HG02759 (cell line): ENCODE measurements at regions not wholly inside any gene's neighbourhood (a gene's known extent, or its start where the extent isn't known, plus 50 kb on each side); places are given as distances from the start of the nearest gene placed in this dataset.

Experiments
- ATAC-seq: cut with Tn5 transposase; IDR thresholded peaks from one replicate; pipeline ENCODE4 v1.9.1; 2021; ENCODE audit warnings: mild to moderate bottlenecking, moderate library complexity; ENCODE audit not compliant: unreplicated experiment

DNA sequence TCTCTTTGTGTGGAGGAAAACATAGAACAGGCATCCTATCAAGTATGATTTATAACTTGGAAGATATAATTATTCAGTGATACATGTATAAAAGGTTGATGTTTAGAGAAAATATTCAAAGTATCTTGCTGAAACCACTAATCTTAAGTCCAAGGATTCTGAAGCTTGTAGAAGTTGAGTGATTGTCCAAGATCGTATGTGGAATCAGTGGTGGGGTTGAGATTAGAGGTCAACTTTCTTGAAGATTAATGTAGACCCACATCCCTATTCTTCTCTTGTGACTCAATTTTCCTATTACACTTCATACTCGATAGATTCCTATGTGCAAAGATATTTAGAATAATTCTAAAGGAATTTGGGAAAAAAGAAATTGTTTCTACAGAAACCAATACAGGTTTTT is 1565.9 kb upstream of the ACVR2A start:
- ATAC-seq: no peak

GRCh38 chr2:146271131-146271831 is 1573.5 kb upstream of the ACVR2A start:
- no peak for ATAC-seq

DNA sequence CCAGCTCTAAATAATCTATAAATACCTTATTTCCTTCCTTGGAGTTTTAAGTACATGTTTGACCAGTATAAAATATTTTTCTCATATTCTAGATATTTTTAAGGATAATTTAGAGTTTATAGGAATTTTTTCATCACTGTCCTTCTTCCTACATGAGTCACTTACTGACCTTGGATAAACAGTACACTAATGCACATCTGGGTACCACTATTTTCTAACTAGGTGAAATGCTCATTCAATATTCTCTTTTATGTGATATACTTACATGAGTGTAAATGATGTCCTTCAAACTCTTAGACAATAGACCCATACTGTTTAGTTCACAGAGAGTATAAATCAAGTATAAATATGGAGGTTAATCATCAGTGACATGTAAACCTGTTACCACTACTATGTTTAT is 1574.2 kb upstream of the ACVR2A start:
- no peak for ATAC-seq

- no peak for ATAC-seq
These were observed 1577.7 kb upstream of the ACVR2A start for GRCh38 chr2:146267093-146267492.

- ATAC-seq: no peak
These were observed 1579.2 kb upstream of the ACVR2A start for GRCh38 chr2:146265656-146266055.

DNA sequence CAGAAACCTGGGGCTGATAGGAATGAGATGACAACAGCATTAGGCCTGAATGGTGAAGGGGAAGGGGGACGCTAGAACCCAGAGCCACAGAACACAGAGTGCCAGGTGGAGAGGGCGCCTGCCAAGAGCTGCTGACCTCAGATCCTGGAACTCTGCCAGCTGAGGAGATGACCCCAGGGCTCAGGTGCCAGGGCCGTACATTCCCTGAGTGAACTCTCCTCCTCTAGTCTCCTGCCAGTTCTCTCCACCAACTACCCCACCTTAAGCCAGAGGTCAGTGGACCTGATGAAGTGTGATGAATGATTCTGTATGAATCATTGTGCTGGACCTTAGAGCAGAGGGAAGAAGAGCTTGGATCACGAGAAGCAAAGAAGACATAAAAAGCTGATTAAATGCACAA is 1582.2 kb upstream of the ACVR2A start:
- ATAC-seq: no peak

DNA sequence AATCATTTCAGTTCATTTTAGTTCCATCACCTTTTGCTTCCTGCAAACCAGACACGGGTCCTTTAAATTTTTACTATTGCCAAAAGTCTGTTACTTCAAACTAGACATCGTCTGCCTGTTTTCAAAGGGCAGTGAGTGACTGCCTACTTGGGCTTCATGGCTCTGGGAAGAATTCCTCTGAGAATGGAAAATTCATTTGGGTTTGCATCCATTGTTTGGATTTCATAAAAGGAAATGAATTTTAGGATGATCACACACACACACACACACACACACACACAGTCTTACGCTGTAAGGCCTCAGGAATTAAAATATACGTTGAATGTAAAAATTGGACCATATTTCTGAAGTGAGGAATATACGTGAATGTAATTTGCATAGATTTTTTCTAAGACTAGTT is 1584.3 kb upstream of the ACVR2A start:
- no peak for ATAC-seq

- ATAC-seq: no peak
These were observed 1585.0 kb upstream of the ACVR2A start for GRCh38 chr2:146259816-146260215.

GRCh38 chr2:146258071-146258470 is 1586.8 kb upstream of the ACVR2A start:
- ATAC-seq: no peak

- no peak for ATAC-seq
These were observed 1592.7 kb upstream of the ACVR2A start for GRCh38 chr2:146252119-146252518.

GRCh38 chr2:146251328-146251727 is 1593.5 kb upstream of the ACVR2A start:
- no peak for ATAC-seq

DNA sequence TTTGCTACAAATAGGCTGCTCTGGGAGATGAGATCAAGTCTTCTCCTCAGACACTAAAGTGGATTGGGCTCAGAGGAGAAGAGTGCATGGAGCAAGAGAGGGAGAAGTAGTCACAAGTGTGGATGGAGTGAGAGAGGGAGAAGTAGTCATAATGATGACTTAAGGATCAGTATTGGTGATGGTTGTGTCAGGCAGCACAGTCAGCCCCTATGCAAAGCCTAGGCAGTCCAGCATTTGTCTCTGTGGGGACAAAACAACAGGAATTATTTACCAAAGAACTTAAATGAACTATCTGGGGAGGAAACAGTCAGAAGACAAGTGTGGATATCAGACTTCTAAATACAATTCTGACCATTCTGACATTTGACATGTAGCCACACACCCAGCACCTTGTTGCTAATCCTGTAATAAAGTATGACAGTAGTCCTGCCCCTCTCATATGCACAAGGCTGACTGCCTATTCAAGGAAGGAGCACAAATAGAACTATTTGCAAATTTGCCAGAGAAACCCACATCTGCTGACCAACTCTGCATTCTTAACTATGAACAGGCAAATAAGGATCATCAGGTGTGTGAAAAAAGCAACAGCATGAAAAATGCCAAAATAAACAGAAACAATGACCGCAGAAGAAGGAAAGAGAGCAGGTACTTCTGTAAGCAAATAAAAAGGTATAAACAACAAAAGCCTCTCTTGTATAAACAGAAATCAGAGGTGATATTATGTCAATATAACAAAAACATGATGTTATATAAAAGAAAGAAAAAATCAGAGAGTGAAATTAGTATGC is 1597.9 kb upstream of the ACVR2A start:
- no peak for ATAC-seq

GRCh38 chr2:146246002-146246735 is 1598.7 kb upstream of the ACVR2A start:
- ATAC-seq: no peak

DNA sequence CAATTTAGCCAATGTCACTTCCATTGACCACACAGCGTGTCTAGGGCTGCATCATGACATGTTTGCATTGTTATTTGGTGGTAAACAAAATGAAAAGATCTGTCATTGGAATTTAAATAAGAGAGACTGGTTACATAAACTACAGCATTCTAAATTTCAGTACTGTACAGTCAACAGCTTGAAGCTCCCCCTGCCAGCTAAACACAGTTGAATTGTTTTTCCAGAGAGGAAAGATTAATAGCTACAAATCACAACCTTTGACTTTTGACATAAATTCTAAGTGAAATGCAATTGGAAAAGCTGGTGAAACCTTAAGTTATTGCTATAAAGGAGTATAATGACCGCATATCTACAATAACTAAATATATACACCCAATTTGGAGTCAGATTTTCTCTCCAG is 1600.0 kb upstream of the ACVR2A start:
- no peak for ATAC-seq

DNA sequence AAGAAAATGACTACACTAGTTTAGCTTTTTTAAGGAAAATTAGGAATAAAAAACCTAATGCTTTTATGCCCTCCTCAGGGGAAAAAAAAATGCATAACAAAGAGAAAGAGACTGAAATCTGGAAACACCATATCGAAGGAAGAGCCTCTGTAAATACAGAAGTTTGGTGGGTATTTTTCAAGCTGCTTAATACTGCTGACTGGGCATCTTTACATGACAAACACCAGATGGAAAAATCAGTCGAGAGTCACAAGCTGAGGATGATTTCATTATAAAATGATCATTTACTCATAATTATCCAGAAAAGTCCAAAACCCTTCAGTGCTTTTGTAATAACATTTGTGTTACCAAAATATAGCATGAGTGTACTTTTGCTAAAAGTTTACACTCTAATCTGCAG is 1600.7 kb upstream of the ACVR2A start:
- no peak for ATAC-seq

DNA sequence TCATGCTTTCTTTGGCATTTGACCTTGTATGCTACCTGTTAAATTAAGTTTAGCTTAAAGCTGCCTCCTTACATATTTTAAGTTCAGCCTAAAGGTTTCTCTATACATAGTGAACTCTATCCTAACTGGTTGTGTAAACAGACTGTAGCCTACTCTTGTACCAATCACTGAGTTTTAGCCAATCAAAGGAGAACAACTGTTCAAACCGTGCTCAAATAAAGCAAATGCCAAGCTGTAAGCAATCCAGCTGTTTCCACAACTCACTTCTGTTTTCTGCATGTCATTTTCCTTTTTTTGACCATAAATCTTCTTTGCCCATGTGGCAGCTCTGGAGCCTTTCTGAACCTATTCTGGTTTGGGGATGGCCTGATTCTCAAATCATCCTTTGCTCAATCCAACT is 1603.8 kb upstream of the ACVR2A start:
- no peak for ATAC-seq

DNA sequence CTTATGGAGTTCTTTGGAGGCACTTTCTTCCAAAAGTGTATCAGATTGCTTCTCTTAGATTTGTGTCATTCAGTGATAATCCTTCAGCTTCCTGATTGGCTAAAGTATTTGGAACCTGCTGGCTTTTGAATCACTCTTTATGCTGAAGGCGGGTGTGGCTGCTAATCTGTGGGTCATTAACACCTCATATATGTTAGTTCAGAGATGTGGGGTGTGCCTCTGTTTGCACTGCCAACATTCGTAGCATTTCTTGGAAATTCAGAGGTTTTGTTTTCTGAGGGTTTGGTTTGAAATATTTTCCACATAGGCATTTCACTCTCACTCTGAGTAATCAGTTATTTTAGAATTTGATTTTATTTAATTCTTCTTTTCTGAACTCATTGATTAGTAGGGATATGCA is 1604.4 kb upstream of the ACVR2A start:
- ATAC-seq: no peak

GRCh38 chr2:146239392-146240135 is 1605.3 kb upstream of the ACVR2A start:
- ATAC-seq: no peak

DNA sequence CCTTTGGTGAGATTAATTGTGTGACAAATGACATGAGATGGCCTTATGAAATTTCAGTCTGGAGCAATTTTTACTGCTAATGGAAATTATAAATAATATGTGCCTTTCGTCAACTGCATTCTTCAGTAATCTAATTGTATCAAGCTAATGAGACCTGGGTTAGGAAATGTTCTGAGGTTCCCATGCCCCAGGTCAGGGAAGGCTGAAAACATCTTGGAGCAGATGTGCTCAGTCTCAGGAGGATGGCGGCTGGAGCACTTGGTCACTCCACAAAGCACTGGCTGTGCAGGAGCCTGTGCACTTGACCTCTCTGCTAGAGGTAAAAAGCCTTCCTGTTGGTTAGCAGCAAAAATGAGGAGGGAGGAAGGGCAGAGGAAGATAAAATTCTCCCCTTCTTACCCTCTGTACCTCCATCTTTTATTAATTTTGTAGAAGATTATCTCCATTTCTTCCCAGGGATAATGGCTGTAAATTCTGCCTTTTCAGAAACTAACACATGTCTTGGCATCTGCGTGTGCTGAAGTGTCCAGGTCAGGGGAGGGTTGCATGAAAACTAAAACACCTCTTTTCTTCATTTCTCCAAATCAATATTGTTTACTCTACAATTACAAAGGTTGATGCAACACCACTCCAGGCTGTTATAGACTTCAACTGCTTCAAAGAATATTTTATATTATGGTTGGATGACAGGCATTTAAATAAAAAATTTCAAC is 1606.4 kb upstream of the ACVR2A start:
- no peak for ATAC-seq

DNA sequence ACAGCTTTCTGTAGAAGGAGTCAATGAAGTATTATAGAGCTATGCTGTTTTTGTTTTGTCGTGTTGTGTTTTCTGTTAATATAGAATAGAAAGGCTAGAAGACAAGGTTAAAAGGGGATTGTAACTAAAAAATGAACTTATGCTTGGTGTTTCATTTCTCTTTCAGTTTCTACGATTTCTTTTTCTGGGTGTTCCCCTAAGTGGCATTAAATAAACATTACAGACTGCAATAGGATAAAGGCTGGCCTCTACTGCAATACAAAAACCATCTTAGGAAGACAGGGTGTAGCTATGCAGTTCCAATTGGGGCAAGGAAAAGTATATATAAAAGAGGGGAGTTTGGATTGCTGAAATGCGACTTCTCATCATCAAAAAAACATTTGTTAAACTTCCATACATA is 1609.7 kb upstream of the ACVR2A start:
- no peak for ATAC-seq
